ENCODE measurements at regions not wholly inside any gene's neighbourhood (a gene's known extent, or its start where the extent isn't known, plus 50 kb on each side); places are given as distances from the start of the nearest gene placed in this dataset.

- in situ Hi-C loops (cut with HindIII; ENCODE audit: low pct_ligation_motif_present, low pct_unique_long_range_greater_than_20kb, low sequenced_read_pairs), result no loop called here
- DNase-seq, result no peak
Observed at GRCh38 chr2:207444756-207445155, 85.0 kb upstream of the CREB1 start.

DNA sequence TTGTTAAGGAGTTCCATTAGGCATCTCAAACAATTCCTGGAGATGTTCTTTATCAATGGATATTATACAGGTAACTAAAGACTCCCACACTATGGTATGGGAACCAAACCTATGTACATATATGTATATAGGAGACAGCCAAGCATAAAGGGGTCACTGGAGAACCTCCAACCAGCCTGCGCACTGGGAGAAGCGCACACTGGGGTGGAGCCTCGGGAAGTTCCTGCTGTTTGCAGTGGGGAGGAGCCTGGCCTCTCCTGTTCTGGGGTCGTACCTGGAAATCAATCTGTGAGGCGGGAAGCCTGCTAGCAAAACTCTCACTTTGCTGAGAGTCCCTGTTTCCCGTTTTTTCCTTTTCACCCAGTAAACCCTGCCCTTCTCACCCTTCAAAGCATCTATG is 83.1 kb upstream of the CREB1 start:
- DNase-seq, result no peak
- in situ Hi-C loops (cut with HindIII; ENCODE audit: low pct_ligation_motif_present, low pct_unique_long_range_greater_than_20kb, low sequenced_read_pairs), result no loop called here

- no peak for DNase-seq
- in situ Hi-C loops (cut with HindIII; ENCODE audit: low pct_ligation_motif_present, low pct_unique_long_range_greater_than_20kb, low sequenced_read_pairs), result no loop called here
Observed at GRCh38 chr2:207448006-207448405, 81.8 kb upstream of the CREB1 start.

GRCh38 chr2:207449642-207450165 is 80.1 kb upstream of the CREB1 start:
- in situ Hi-C loops (cut with HindIII; ENCODE audit: low pct_ligation_motif_present, low pct_unique_long_range_greater_than_20kb, low sequenced_read_pairs), result no loop called here
- no peak for DNase-seq

DNA sequence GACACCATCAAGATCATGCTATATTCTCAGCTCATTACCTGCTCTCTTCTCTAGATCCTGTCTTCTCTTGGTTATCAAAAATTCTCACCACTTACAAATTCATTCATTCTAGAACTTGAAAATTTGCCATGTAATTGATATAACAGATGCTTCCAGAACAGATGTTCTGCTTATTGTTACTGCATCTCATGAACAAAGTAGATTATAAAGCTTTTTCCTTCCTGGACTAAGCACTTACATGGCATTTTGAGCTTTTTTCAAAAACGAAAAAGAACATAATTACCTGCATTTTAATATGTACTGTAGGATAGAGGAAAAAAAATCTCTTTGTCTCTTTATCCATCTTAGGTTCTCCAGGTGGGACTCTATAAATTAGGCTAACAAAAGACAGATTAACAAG is 79.6 kb upstream of the CREB1 start:
- no peak for DNase-seq
- in situ Hi-C loops (cut with HindIII; ENCODE audit: low pct_ligation_motif_present, low pct_unique_long_range_greater_than_20kb, low sequenced_read_pairs), result no loop called here

- in situ Hi-C loops (cut with HindIII; ENCODE audit: low pct_ligation_motif_present, low pct_unique_long_range_greater_than_20kb, low sequenced_read_pairs), result no loop called here
- DNase-seq, result no peak
Observed at GRCh38 chr2:207458582-207458981, 71.2 kb upstream of the CREB1 start.

DNA sequence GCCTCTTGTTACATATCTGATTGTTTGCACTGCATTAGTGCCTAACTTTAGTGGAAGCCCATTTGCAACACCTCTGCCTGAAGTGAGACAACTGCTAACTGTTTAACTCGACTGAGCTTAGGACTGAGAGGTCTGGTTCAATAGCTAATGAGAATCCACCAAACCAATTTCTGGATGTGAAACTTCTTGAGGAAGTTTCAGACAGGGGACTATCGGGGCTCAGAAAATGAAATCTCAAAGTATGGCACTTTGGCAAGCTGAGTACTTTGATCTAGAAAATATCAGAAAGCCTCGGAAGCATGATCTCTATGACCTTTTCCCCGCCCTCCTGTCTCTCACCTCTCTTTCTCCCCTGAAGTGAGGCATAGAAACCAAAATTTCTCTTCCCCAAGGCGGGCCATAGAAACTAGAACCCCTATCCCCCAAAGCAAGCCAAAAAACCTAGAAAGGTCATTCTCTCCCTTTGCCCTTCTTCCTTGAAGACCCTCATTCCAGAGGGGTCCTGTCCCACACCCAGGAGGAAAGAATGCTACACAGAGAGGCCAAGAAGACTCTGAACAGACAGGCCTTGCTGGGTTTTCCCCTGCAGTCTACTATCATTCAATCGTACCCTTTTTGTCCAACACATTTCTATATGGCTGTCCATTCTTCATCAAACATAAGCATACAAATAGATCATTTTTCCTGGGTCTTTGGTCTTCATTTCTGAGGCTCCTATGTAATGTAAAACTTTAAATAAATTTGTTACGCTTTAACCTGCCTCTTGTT is 69.6 kb upstream of the CREB1 start:
- DNase-seq, result no peak
- in situ Hi-C loops (cut with HindIII; ENCODE audit: low pct_ligation_motif_present, low pct_unique_long_range_greater_than_20kb, low sequenced_read_pairs), result no loop called here

GRCh38 chr2:207463433-207463832 is 66.3 kb upstream of the CREB1 start:
- in situ Hi-C loops (cut with HindIII; ENCODE audit: low pct_ligation_motif_present, low pct_unique_long_range_greater_than_20kb, low sequenced_read_pairs), result no loop called here

DNA sequence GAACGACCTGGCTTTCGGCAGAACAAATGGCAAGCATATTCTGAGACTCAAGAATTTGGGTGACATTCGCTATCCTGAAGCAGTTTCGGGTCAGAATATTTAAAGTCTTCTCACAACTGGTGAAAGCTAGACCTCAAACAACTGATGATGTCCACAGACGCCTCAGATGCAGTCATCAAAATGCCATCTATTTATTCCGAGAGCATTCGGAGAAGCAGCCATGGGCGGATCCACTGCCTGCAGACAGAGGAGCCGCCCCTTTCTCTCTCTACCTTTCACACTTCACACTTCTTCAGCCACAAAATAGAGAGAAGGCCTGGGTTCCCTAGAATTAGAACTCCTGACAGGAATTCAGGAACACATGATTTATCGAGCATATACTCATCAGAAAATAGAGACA is 65.8 kb upstream of the CREB1 start:
- DNase-seq, result no peak
- in situ Hi-C loops (cut with HindIII; ENCODE audit: low pct_ligation_motif_present, low pct_unique_long_range_greater_than_20kb, low sequenced_read_pairs), result no loop called here

More at GRCh38 chr2:207463433-207463832, 66.3 kb upstream of the CREB1 start:
- no peak for DNase-seq

DNA sequence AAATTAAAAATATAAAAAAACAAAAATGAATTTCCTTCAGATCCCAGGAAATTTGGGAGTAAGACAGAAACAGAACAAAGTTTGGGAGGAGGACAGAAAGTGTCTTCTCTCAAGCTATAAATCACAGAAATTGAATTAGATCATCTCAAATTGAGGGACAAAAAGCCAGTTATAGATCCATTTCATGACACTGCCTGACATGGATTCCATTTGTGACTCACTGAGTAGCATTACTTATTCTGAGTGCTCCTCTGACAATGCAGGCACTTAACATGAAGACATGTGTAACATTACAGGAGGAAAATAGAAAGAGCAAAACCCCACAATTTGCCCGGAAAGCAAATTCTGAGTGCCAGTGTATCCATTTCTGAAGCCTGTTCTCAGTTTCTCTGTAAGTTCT is 63.9 kb upstream of the CREB1 start:
- DNase-seq, result no peak
- in situ Hi-C loops (cut with HindIII; ENCODE audit: low pct_ligation_motif_present, low pct_unique_long_range_greater_than_20kb, low sequenced_read_pairs), result no loop called here

DNA sequence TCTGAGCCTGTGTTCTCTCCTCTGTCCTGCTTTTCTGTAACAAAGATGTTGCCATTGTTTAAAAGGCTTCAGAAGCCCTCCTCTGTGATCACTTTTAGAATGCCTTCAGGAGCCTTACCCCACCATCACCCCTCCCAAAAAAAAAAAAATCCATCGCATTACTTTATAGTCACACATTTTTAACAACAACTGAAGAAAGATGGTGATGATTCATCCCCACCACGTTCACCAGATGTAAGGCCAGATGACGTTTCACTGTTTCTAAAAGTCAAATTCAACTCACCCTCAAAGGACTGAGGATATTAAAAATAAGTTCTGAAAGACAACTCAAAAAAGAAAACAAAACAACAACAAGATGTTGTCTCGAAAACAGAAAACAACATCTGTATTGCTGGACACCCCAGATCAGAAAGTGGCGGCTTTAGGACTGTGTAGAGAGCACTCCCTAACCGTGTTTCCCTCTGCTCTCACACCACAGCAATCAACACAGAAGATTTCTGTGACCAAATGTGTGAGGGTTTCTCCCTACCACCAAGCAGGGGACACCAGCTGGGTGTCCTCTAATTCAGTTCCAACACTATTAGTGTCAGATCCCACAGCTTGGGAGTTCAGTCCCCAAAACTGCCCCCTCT is 61.9 kb upstream of the CREB1 start:
- DNase-seq, result no peak
- in situ Hi-C loops (cut with HindIII; ENCODE audit: low pct_ligation_motif_present, low pct_unique_long_range_greater_than_20kb, low sequenced_read_pairs), result no loop called here

GRCh38 chr2:207468488-207468887 is 61.3 kb upstream of the CREB1 start:
- no peak for DNase-seq
- in situ Hi-C loops (cut with HindIII; ENCODE audit: low pct_ligation_motif_present, low pct_unique_long_range_greater_than_20kb, low sequenced_read_pairs), result no loop called here

GRCh38 chr2:207469451-207469850 is 60.3 kb upstream of the CREB1 start:
- in situ Hi-C loops (cut with HindIII; ENCODE audit: low pct_ligation_motif_present, low pct_unique_long_range_greater_than_20kb, low sequenced_read_pairs), result no loop called here
- DNase-seq, result no peak

GRCh38 chr2:207469943-207470729 is 59.6 kb upstream of the CREB1 start:
- no peak for DNase-seq
- in situ Hi-C loops (cut with HindIII; ENCODE audit: low pct_ligation_motif_present, low pct_unique_long_range_greater_than_20kb, low sequenced_read_pairs), result no loop called here

DNA sequence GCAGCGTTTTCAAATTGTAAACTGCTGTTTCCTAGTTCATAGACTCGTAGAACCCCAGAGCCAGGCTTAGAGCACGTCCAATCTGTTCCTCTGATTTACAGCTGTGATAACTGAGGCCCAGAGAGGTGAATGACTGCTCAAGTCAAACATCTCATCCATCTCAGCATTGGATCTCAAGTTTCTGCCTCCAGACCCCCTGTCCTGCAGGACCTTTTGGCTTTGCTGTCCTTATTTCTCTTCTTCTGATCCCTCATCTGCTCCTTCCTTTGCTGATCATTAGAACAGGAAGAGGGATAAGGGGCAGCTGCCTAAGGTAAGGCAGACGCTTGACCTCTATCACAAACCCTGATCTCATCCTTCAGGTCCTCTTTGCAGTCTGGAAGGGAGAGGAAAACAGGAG is 58.5 kb upstream of the CREB1 start:
- no peak for DNase-seq
- in situ Hi-C loops (cut with HindIII; ENCODE audit: low pct_ligation_motif_present, low pct_unique_long_range_greater_than_20kb, low sequenced_read_pairs), result no loop called here

GRCh38 chr2:207472343-207473048 is 57.3 kb upstream of the CREB1 start:
- in situ Hi-C loops (cut with HindIII; ENCODE audit: low pct_ligation_motif_present, low pct_unique_long_range_greater_than_20kb, low sequenced_read_pairs), result no loop called here

GRCh38 chr2:207473049-207473930 is 56.5 kb upstream of the CREB1 start:
- in situ Hi-C loops (cut with HindIII; ENCODE audit: low pct_ligation_motif_present, low pct_unique_long_range_greater_than_20kb, low sequenced_read_pairs), result no loop called here
- peak; percentile 67 for DNase-seq

More at GRCh38 chr2:207472343-207473048, 57.3 kb upstream of the CREB1 start:
- peak; percentile 9 for DNase-seq

DNA sequence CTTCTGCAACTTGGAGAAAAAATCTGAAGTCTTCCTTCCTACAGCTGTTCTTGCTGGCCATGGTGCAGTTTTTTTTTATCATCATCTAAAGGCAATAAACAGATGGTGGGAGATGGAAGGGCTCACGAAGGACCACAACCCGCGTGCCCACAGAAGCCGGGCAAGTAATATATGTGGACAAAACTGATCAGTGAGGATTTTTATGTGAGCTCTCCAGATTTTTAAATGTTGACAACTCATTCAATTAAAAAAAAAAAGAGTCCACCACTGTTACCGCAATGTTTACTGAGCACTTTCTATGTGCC is 55.9 kb upstream of the CREB1 start:
- DNase-seq, result no peak
- in situ Hi-C loops (cut with HindIII; ENCODE audit: low pct_ligation_motif_present, low pct_unique_long_range_greater_than_20kb, low sequenced_read_pairs), result no loop called here

Data from ACHN (cell line).